Left lung (tissue), 4 donors: ENCODE measurements at regions not wholly inside any gene's neighbourhood (a gene's known extent, or its start where the extent isn't known, plus 50 kb on each side); places are given as distances from the start of the nearest gene placed in this dataset.

Experiments used
- ATAC-seq: fragments of 200-7000 bp; cut with Tn5 transposase; one replicate; pipeline ENCODE4 v1.9.1; 2020; ENCODE audit warnings: moderate library complexity
- DNase-seq, 4 donors: peaks; one replicate each; pipeline ENCODE4 v3.0.0-alpha.2; 2013 to 2020
- H3K27ac ChIP-seq, 2 donors: fragments of 200-600 bp; sonication (generic) in 1 of 2; one replicate each; pipeline versions ENCODE4 v1.5.0 to v1.8.0; 2020 to 2021
- H3K27me3 ChIP-seq, 2 donors: fragments of 200-600 bp; sonication (generic) in 1 of 2; one replicate each; pipeline versions ENCODE4 v1.5.0 to v1.8.0; 2020 to 2021
- H3K36me3 ChIP-seq, 2 donors: fragments of 200-600 bp; sonication (generic) in 1 of 2; one replicate each; pipeline versions ENCODE4 v1.5.0 to v1.8.0; 2020 to 2021
- H3K4me1 ChIP-seq, 2 donors: fragments of 200-600 bp; one replicate each; pipeline ENCODE4 v1.8.0; 2021
- H3K4me3 ChIP-seq, 2 donors: fragments of 200-600 bp; sonication (generic) in 1 of 2; one replicate each; pipeline versions ENCODE4 v1.5.0 to v1.8.0; 2020 to 2021; ENCODE audit warnings: mild to moderate bottlenecking in 1 of 2
- H3K9me3 ChIP-seq, 2 donors: fragments of 200-600 bp; sonication (generic) in 1 of 2; one replicate each; pipeline versions ENCODE4 v1.5.0 to v1.8.0; 2020 to 2021
- CTCF ChIP-seq, 2 donors: fragments of 200-600 bp; sonication (generic) in 1 of 2; IDR thresholded peaks; one replicate each; pipeline versions ENCODE4 v1.5.0 to v1.8.0; 2021; ENCODE audit warnings: antibody characterized with exemption in 2 of 2
- intact Hi-C, 2 donors: fragments of 100-400 bp; cut with DNase I; formaldehyde crosslinking; loops; one replicate each; pipeline versions ENCODE4 v1.11.2 to v1.14.2; 2022
- donor health status: DM: no; HTN: yes; CAD: no.
- donor health status: DM: no; HTN: no; CAD: no.

- H3K36me3 ChIP-seq: no peaks in the 10 kb centered on the region
- TF ChIP-seq CTCF (IDR thresholded peaks at IDR 0.05): no peak
- ATAC-seq (peak; percentile 25), DNase-seq (no peak)
- H3K4me3 ChIP-seq: no peak overlapping the region
- no peak overlapping the region for H3K27ac ChIP-seq
- no peaks in the 10 kb centered on the region for H3K4me1 ChIP-seq
- H3K27me3 ChIP-seq: no peaks in the 10 kb centered on the region
- intact Hi-C loops: no loop called here
- peaks cover 0 to 11% of the 10 kb centered on the region in 2 donors for H3K9me3 ChIP-seq
These were observed 569.6 kb downstream of the AACS start for GRCh38 chr12:125634813-125635212.

- H3K27me3 ChIP-seq: no peaks in the 10 kb centered on the region
- TF ChIP-seq CTCF (IDR thresholded peaks at IDR 0.05): no peak
- DNase-seq: peak in 1 of 4 donors; percentile 69
- intact Hi-C loops: no loop called here
- H3K4me3 ChIP-seq: no peak overlapping the region
- H3K4me1 ChIP-seq: no peaks in the 10 kb centered on the region
- no peaks in the 10 kb centered on the region for H3K9me3 ChIP-seq
- H3K27ac ChIP-seq: no peak overlapping the region
- no peaks in the 10 kb centered on the region for H3K36me3 ChIP-seq
- no peak for ATAC-seq
These were observed 574.6 kb downstream of the AACS start for GRCh38 chr12:125639826-125640225.

GRCh38 chr12:125643055-125643454, 577.8 kb downstream of the AACS start:
- Histone ChIP-seq H3K27ac (no peak overlapping the region), H3K9me3 (no peaks in the 10 kb centered on the region), H3K27me3 (no peaks in the 10 kb centered on the region), H3K4me1 (no peaks in the 10 kb centered on the region), H3K4me3 (no peak overlapping the region), H3K36me3 (no peaks in the 10 kb centered on the region)
- TF ChIP-seq CTCF (IDR thresholded peaks at IDR 0.05): no peak
- DNase-seq (no peak), ATAC-seq (no peak)
- intact Hi-C loops: no loop called here

- Histone ChIP-seq H3K36me3 (no peaks in the 10 kb centered on the region), H3K27ac (no peak overlapping the region), H3K4me3 (no peak overlapping the region), H3K4me1 (no peaks in the 10 kb centered on the region), H3K9me3 (no peaks in the 10 kb centered on the region), H3K27me3 (no peaks in the 10 kb centered on the region)
- DNase-seq (no peak), ATAC-seq (no peak)
- intact Hi-C loops: no loop called here
- TF ChIP-seq CTCF (IDR thresholded peaks at IDR 0.05): no peak
These were observed 580.5 kb downstream of the AACS start for GRCh38 chr12:125645724-125646123.

GRCh38 chr12:125650587-125650986, 585.4 kb downstream of the AACS start:
- intact Hi-C loops: no loop called here

More at GRCh38 chr12:125650587-125650986, 585.4 kb downstream of the AACS start:
- Histone ChIP-seq H3K9me3 (no peaks in the 10 kb centered on the region), H3K27me3 (no peaks in the 10 kb centered on the region), H3K27ac (no peak overlapping the region), H3K4me1 (no peaks in the 10 kb centered on the region), H3K4me3 (no peak overlapping the region), H3K36me3 (no peaks in the 10 kb centered on the region)
- no peak for TF ChIP-seq CTCF (IDR thresholded peaks at IDR 0.05)
- no peak for DNase-seq
- ATAC-seq: no peak
